SK-N-DZ (cell line): ENCODE measurements at regions not wholly inside any gene's neighbourhood (a gene's known extent, or its start where the extent isn't known, plus 50 kb on each side); places are given as distances from the start of the nearest gene placed in this dataset.
"Not testable (repeated sequence)": the region's sequence is repeated elsewhere in the genome, so short reads cannot be mapped to it uniquely, and the experiment has no call there.

Experiments used
- DNase-seq: peaks from one replicate; pipeline ENCODE4 v3.0.0-alpha.2; 2015; ENCODE audit warnings: low spot score

DNA sequence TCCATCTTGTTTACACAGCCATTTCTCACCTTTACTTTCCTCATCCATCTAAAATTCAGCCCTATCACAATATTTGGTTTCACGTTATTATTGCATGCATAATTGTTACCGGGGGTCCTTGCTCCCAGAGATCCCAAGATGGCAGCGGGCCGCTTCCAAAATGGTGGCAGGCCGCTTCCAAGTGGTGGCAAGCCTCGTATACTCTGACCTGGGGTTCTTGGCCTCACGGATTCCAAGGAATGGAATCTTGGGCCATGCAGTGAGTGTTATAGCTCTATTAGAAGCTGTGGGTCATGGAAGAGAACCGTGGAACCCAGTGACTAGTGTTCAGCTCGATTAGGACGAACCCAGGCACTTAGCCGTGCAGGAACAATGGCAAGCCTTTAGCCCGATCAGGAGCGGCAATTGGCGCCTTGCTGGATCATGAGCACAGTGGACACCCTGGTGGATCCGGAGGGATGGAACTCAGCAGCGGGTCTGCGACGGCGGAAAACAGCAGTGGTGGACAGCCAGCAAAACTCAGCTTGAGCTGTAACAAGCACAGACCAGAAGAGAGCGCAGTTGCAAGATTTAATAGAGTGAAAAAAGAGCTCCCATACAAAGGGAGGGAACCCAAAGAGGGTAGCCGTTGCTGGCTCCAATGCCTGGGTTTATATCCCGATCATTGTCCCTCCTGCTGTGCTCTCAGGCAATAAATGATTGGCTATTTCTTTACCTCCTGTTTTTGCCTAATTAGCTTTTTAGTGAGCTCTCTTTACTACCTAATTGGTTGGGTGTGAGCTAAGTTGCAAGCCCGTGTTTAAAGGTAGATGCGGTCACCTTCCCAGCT is 756.2 kb upstream of the CTNND2 start:
- DNase-seq: not testable (repeated sequence)

DNA sequence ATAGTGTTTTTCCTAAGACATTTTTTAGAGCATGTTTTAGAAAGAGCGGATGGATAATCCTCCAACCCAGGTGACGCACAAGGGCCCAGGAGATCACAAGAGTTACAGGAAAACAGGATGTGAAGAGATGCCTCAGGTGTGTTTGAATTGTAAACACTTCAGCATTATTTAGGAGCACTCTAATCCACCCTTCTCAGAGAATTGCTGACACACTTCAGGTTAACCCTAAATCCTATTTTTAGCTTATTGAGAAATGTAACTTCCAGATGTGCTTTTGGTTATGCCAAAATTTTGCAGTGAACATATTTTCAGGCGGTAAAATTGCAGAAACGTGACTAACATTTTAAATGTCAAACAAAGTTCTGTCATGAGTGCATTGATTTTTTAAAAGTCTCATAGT is 755.4 kb upstream of the CTNND2 start:
- no peak for DNase-seq

DNA sequence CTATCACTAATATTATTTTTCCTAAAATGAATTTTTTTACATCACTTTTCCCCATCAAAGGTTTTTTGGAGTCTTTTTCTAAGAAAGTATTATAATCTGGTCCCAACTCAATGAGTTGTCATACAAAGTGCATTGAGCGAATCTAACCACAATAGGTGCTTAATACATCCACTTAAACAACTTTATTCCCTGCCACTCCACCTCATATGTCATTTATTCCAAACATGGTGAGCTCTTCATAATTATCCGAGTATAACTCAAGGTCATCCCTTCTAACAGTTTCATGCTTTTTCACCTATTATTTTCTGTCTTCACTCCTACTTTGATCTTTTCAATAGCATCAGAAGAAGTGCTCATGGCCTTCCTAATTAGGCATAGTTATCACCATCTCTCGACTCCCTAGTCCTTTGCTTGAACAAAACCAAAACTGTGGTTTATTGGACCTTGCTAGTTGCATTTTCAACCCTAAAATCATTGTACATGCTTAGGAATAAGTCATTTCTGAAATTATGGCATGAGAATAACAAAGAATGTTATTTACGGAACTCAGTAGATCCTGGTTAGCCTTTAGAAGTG is 754.7 kb upstream of the CTNND2 start:
- no peak for DNase-seq

DNA sequence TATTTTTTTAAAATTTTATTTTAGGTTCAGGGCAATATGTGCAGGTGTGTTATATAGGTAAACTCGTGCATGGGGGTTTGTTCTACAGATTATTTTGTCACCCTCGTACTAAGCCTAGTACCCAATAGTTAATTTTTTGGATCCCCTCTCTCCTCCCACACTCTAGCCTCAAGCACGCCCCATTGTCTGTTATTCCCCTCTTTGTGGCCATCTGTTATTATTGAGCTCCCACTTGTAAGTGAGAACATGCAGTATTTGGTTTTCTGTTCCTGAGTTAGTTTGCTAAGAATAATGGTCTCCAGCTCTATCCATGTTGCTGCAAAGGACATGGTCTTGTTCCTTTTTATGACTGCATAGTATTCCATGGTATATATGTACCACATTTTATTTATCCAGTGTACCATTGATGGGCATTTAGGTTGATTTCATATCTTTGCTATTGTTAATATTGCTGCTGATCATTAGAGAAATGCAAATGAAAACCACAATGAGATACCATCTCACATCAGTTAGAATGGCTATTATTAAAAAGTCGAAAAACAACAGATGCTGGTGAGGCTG is 753.7 kb upstream of the CTNND2 start:
- DNase-seq: not testable (repeated sequence)

DNA sequence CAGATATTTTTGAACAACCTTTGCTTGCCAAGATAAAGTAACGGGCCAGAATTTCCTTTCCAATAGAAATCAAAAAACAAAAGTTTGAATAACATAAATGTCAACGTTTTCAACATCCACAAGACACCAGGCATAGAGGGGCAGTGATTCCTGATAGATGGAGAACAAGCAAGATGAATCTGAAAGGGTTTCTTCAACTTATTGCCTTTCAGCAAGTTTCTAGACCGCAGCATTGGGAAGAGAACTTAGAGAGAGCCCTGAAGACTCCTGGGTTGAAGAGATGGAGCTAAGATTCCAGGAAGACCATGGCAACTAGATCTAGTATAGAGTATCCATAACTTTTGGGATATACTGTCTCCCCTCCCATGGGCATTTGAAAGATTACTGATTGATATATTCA is 751.4 kb upstream of the CTNND2 start:
- no peak for DNase-seq

DNA sequence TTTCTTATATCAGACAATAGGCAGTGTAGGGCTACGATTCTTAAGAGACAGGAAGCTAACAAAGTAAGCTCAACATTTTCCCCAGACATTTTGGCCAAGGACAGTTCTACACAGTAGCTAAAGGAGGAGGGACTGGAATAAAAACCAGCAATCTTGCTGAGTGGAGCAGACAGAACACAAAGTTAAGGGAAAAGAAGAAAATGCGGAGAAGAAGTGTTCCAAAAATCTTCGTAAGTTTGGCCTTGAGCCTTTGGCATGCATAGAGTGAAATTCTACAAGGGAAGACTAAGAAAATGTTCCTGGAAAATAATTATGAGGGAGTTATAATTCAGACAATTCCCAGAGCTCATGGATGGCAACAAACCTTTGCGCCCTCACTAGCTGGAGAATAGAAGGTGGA is 748.0 kb upstream of the CTNND2 start:
- no peak for DNase-seq

- no peak for DNase-seq
These were observed 744.3 kb upstream of the CTNND2 start for GRCh38 chr5:12648558-12648957.

- DNase-seq: no peak
These were observed 743.4 kb upstream of the CTNND2 start for GRCh38 chr5:12647613-12648012.

DNA sequence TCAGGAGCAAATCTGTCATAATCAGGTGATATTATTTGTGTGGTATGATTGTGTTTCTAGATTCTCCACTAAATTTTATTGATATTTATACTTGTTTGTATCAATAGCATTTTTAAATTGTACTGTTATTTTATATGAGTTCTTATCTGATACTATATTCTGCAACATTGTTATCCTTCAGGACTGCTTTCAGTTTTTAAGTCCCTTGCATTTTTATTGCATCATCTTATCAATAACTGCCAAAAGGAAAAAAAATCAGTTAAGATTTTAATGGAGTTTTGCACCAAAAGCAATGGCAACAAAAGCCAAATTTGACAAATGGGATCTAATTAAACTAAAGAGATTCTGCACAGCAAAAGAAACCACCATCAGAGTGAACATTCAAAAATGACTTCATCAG is 741.3 kb upstream of the CTNND2 start:
- DNase-seq: no peak

DNA sequence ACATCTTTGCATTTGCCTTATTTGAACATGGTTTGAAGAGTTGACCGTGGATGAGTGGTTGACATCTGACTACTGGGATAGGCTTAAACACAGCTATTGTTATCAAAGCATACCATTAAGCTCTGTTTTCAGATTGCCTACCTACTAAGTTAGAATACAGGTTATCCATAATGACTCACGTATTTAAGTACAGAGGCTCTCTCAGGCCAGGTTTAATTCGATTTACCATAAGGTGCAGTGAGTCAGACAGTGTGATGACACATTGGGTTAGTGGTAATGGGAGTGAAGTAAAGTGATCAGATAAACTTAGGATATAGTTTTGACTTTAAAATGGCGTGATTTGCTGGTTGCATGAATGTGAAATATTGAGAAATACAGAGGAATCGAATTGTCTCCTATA is 732.0 kb upstream of the CTNND2 start:
- no peak for DNase-seq

DNA sequence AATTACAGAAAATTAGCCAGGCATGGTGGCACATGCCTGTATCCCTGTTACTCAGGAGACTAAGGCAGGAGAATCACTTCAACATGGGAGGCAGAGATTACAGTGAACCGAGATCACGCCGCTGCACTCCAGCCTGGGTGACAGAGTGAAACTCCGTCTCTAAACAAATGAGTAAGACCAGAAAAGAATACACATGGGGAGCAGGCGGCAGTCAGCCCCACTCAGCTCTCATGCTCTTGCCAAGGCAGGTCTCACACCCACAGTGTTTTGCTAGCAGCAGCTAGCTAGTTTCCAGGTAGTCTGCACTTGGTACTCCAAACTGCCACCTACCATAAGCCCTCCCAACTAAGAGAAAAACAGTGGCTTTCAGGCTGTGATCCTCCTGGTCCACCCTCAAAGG is 722.3 kb upstream of the CTNND2 start:
- DNase-seq: no peak

DNA sequence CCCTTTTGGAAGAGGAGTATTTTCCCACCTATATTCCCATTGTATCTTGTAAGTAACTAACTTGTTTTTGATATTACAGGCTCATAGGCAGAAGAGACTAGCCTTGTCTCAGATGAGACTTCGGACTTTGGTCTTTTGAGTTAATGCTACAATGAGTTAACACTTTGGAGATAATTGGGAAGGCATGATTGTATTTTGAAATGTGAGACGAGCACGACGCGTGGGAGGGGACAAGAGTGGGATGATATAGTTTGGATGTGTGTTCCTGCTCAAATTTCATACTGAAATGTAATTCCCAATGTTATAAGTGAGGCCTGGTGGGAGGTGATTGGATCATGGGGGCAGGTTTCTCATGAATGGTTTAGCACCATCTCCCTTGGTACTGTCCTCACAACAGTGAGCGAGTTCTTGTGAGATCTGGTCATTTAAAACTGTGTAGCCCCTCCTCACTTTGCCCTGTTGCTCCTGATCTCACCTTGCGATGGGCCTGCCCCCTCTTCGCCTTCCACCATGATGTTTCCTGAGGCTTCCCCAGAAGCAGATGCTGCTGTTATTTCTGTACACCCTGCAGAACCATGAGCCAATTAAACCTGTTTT is 721.5 kb upstream of the CTNND2 start:
- DNase-seq: no peak

DNA sequence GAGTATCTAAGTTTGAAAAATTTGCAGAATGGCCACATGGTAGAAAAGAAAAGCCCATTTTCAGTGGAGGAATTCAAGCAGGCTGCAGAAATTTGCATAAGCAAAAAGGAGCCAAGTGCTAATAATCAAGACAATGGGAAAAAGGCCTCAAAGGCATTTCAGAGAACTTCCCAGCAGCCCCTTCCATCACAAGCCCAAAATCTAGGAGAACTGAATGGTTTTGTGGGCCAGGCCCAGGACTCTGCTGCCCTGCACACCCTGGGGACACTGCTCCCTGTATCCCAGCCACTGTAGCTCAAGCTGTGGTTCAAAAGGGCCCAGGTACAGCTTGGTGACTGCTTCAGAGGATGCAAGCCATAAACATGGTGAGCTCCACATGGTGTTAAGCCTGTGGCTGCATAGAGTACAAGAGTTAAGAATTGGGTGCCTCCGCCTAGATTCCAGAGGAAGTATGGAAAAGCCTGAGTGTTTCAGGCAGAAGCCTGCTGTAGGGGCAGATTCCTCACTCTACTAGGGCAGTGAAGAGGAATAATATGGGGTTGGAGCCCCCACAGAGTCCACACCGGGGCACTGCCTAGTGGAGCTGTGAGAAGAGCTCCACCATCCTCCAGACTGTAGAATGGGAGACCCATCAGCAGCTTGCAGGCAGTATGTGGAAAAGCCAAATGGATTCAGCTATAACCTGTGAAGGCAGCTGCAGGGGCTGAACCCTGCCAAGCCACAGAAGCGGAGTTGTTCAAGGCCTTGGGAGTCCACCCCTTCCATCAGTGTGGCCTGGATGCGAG is 720.7 kb upstream of the CTNND2 start:
- DNase-seq: no peak

- no peak for DNase-seq
These were observed 719.2 kb upstream of the CTNND2 start for GRCh38 chr5:12623408-12623807.

GRCh38 chr5:12616093-12616492 is 711.8 kb upstream of the CTNND2 start:
- no peak for DNase-seq

GRCh38 chr5:12615141-12615820 is 711.0 kb upstream of the CTNND2 start:
- no peak for DNase-seq

- DNase-seq: no peak
These were observed 710.4 kb upstream of the CTNND2 start for GRCh38 chr5:12614608-12615007.

GRCh38 chr5:12611132-12611531 is 706.9 kb upstream of the CTNND2 start:
- DNase-seq: no peak

DNA sequence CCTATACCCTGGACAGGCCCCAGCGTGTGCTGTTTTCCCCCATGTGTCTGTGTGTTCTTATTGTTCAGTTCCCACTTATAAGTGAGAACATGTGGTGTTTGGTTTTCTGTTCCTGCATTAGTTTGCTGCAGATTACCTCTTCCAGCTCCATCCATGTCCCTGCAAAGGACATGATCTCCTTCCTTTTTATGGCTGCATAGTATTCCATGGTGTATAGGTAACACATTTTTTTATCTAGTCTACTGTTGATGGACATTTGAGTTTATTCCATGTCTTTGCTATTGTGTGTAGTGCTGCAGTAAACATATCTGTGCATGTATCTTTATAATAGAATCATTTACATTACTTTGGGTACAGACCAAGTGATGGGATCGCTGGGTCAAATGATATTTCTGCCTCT is 703.6 kb upstream of the CTNND2 start:
- DNase-seq: not testable (repeated sequence)

GRCh38 chr5:12592228-12592627 is 688.0 kb upstream of the CTNND2 start:
- no peak for DNase-seq

DNA sequence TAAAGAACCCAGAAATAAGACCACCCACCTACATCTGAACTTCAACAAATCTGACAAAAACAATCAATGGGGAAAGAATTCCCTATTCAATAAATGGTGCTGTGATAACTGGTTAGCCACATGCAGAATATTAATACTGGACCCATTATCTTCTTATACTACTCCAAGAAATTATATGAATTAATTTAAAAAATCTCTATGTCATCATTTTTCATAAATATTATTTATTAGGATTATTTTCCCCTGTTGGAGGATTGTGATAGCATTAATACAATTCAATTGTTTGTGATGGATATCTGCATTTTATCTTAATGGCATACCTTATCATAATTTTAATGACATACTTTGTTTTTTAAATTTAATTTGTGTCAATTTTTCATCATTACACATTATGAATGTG is 682.2 kb upstream of the CTNND2 start:
- no peak for DNase-seq
